ENCODE measurements at regions not wholly inside any gene's neighbourhood (a gene's known extent, or its start where the extent isn't known, plus 50 kb on each side); places are given as distances from the start of the nearest gene placed in this dataset.
A peak's percentile ranks its signal among the peaks of the same experiment; 100 is the strongest.

GRCh38 chr3:118077332-118077731 is 957.3 kb downstream of the IGSF11 start:
- CTCF ChIA-PET, result no interaction called here
- TF ChIP-seq, protein P1, sequence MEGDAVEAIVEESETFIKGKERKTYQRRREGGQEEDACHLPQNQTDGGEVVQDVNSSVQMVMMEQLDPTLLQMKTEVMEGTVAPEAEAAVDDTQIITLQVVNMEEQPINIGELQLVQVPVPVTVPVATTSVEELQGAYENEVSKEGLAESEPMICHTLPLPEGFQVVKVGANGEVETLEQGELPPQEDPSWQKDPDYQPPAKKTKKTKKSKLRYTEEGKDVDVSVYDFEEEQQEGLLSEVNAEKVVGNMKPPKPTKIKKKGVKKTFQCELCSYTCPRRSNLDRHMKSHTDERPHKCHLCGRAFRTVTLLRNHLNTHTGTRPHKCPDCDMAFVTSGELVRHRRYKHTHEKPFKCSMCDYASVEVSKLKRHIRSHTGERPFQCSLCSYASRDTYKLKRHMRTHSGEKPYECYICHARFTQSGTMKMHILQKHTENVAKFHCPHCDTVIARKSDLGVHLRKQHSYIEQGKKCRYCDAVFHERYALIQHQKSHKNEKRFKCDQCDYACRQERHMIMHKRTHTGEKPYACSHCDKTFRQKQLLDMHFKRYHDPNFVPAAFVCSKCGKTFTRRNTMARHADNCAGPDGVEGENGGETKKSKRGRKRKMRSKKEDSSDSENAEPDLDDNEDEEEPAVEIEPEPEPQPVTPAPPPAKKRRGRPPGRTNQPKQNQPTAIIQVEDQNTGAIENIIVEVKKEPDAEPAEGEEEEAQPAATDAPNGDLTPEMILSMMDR (IDR thresholded peaks at IDR 0.05; ENCODE audit: unreplicated experiment), result no peak
- no TSS peak for BruUV-seq (replicated peaks)

DNA sequence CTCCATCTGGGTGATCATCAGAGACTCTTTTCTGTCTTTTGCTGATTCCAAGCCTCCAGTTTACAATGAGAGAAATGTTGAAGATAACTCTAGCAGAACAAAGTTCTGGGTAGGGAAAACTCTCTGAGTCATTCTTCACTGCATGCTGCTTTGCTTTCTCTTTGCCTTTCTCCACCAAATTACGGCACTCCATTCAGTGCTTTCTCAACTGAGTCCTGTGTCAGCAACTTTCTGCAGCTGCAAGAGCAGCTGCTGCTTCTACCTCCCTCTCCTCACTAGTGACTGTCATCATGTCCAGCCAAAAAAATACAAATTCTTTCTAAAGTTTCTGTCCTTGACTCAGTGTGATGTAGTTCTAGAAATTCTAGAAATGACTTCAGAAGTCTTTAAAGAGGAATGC is 953.8 kb downstream of the IGSF11 start:
- TF ChIP-seq, protein P1 (IDR thresholded peaks at IDR 0.05; ENCODE audit: unreplicated experiment), result no peak
- no peaks in the 10 kb centered on the region for H3K36me3 Mint-ChIP-seq (ENCODE audit: insufficient read depth, unreplicated experiment)
- peaks cover 8% of the 10 kb centered on the region for H3K4me1 Mint-ChIP-seq (ENCODE audit: low read depth, unreplicated experiment)
- H3K9me3 Mint-ChIP-seq (ENCODE audit: low read depth, unreplicated experiment), result no peaks in the 10 kb centered on the region
- H3K27me3 Mint-ChIP-seq (ENCODE audit: unreplicated experiment), result no peaks in the 10 kb centered on the region
- H3K4me3 Mint-ChIP-seq (ENCODE audit: low read depth, unreplicated experiment), result peak overlapping the region; percentile 5
- no peak overlapping the region for H3K27ac Mint-ChIP-seq (ENCODE audit: unreplicated experiment)
- DNase-seq, result no peak
- no TSS peak for BruUV-seq (replicated peaks)
- intact Hi-C loops (cut with micrococcal nuclease; ENCODE audit: unreplicated experiment), result no loop called here
- CTCF ChIA-PET, result no interaction called here

More at GRCh38 chr3:118077332-118077731, 957.3 kb downstream of the IGSF11 start:
- Mint-ChIP-seq H3K36me3 (ENCODE audit: insufficient read depth, unreplicated experiment) (no peaks in the 10 kb centered on the region), H3K4me1 (ENCODE audit: low read depth, unreplicated experiment) (peaks cover 8% of the 10 kb centered on the region), H3K27ac (ENCODE audit: unreplicated experiment) (no peak overlapping the region), H3K4me3 (ENCODE audit: low read depth, unreplicated experiment) (no peak overlapping the region), H3K27me3 (ENCODE audit: unreplicated experiment) (no peaks in the 10 kb centered on the region), H3K9me3 (ENCODE audit: low read depth, unreplicated experiment) (peaks cover 4% of the 10 kb centered on the region)
- intact Hi-C loops (cut with micrococcal nuclease; ENCODE audit: unreplicated experiment), result no loop called here
- no peak for DNase-seq

- Mint-ChIP-seq H3K4me3 (ENCODE audit: low read depth, unreplicated experiment) (no peak overlapping the region), H3K36me3 (ENCODE audit: insufficient read depth, unreplicated experiment) (no peaks in the 10 kb centered on the region), H3K4me1 (ENCODE audit: low read depth, unreplicated experiment) (no peaks in the 10 kb centered on the region), H3K27ac (ENCODE audit: unreplicated experiment) (no peak overlapping the region), H3K9me3 (ENCODE audit: low read depth, unreplicated experiment) (peaks cover 7% of the 10 kb centered on the region), H3K27me3 (ENCODE audit: unreplicated experiment) (no peaks in the 10 kb centered on the region)
- TF ChIP-seq, protein P1 (IDR thresholded peaks at IDR 0.05; ENCODE audit: unreplicated experiment), result no peak
- intact Hi-C loops (cut with micrococcal nuclease; ENCODE audit: unreplicated experiment), result no loop called here
- DNase-seq, result no peak
- BruUV-seq (replicated peaks), result no TSS peak
- CTCF ChIA-PET, result no interaction called here
These were observed 946.0 kb downstream of the IGSF11 start for GRCh38 chr3:118088696-118089095.

- no peaks in the 10 kb centered on the region for H3K36me3 Mint-ChIP-seq (ENCODE audit: insufficient read depth, unreplicated experiment)
- H3K4me1 Mint-ChIP-seq (ENCODE audit: low read depth, unreplicated experiment), result no peaks in the 10 kb centered on the region
- no peak overlapping the region for H3K4me3 Mint-ChIP-seq (ENCODE audit: low read depth, unreplicated experiment)
- CTCF ChIA-PET, result no interaction called here
- no peak for DNase-seq
- no peaks in the 10 kb centered on the region for H3K27me3 Mint-ChIP-seq (ENCODE audit: unreplicated experiment)
- H3K9me3 Mint-ChIP-seq (ENCODE audit: low read depth, unreplicated experiment), result peaks cover 7% of the 10 kb centered on the region
- BruUV-seq (replicated peaks), result no TSS peak
- TF ChIP-seq, protein P1 (IDR thresholded peaks at IDR 0.05; ENCODE audit: unreplicated experiment), result no peak
- intact Hi-C loops (cut with micrococcal nuclease; ENCODE audit: unreplicated experiment), result no loop called here
- H3K27ac Mint-ChIP-seq (ENCODE audit: unreplicated experiment), result no peak overlapping the region
These were observed 945.1 kb downstream of the IGSF11 start for GRCh38 chr3:118089563-118089962.
